Coronary artery (tissue), 2 donors: ENCODE measurements at regions not wholly inside any gene's neighbourhood (a gene's known extent, or its start where the extent isn't known, plus 50 kb on each side); places are given as distances from the start of the nearest gene placed in this dataset.

ENCODE experiments used
- DNase-seq: peaks from one replicate; pipeline ENCODE4 v3.0.0-alpha.2; 2017; ENCODE audit warnings: low spot score
- H3K27ac ChIP-seq, 2 donors: fragments of 200-600 bp; sonication (generic); one replicate each; pipeline ENCODE4 v1.5.1; 2016 to 2019
- H3K4me3 ChIP-seq: fragments of 200-600 bp; sonication (generic); 2 replicates; pipeline ENCODE4 v1.5.1; 2016; ENCODE audit warnings: mild to moderate bottlenecking, moderate library complexity
- TF ChIP-seq, protein P1 (sequence below): fragments of 200-600 bp; sonication (generic); IDR thresholded peaks from one replicate; pipeline ENCODE4 v1.5.1; 2019; ENCODE audit warnings: antibody characterized with exemption

- DNase-seq: no peak
- no peak overlapping the region for H3K4me3 ChIP-seq
- no peak overlapping the region for H3K27ac ChIP-seq
- TF ChIP-seq, protein P1, sequence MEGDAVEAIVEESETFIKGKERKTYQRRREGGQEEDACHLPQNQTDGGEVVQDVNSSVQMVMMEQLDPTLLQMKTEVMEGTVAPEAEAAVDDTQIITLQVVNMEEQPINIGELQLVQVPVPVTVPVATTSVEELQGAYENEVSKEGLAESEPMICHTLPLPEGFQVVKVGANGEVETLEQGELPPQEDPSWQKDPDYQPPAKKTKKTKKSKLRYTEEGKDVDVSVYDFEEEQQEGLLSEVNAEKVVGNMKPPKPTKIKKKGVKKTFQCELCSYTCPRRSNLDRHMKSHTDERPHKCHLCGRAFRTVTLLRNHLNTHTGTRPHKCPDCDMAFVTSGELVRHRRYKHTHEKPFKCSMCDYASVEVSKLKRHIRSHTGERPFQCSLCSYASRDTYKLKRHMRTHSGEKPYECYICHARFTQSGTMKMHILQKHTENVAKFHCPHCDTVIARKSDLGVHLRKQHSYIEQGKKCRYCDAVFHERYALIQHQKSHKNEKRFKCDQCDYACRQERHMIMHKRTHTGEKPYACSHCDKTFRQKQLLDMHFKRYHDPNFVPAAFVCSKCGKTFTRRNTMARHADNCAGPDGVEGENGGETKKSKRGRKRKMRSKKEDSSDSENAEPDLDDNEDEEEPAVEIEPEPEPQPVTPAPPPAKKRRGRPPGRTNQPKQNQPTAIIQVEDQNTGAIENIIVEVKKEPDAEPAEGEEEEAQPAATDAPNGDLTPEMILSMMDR: no peak
Observed at GRCh38 chr14:87142551-87143211, 850.3 kb downstream of the GALC start.

DNA sequence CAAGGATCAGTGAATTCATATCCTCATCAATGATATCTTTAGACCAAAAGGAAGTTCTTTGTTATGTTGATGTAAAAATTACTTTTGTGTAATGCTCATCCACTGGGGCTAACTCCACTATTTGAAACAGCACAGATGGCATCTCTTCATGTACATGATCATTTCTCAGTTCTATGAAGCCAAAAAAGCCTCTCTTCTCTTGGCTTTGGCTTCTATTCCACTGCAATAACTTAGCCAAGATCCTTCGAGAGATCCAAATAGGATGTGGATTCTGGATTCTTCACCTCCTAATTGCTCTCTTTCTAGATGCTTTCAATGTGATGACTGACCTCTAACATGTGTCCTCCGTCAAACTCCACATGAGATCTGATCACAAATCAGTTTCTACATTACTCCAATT, 851.2 kb downstream of the GALC start:
- no peak for DNase-seq
- TF ChIP-seq, protein P1: no peak
- Histone ChIP-seq H3K4me3 (no peak overlapping the region), H3K27ac (no peak overlapping the region)

- no peak for DNase-seq
- TF ChIP-seq, protein P1: no peak
- Histone ChIP-seq H3K4me3 (no peak overlapping the region), H3K27ac (no peak overlapping the region)
Observed at GRCh38 chr14:87139299-87139698, 853.7 kb downstream of the GALC start.

DNA sequence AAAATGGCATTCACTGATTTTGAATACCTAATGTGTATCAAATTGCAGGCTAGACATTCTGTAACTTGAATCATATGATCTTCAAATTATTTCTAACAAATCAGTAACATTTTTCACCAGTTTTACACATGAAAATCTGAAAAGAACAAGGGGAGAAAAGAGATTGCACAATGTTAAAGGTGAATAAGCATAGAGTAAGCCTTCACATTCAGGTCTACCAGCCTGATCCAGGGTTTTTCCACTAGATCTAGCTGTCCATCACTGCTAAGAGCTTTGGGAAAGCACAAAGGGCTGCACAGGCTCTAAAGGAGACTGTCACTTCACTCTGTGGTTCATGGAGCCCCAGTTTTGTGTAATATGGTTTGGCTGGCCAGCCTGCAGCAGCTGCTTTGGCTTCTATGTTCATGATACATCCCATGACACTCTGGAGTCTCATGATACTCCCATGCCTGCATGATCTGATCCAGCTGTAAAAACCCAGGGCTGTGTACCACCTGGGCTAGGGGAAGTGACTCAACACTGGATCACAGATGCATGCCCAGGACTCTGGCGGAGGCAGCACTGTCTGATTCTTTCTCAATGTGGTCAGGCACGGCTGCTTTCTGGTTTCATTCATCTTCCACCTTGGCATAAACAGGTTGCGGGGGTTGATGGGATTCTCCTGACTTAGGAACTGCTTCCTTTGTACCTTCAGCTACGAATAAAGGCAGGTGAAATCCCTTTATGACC, 859.7 kb downstream of the GALC start:
- TF ChIP-seq, protein P1: no peak
- Histone ChIP-seq H3K4me3 (no peak overlapping the region), H3K27ac (no peak overlapping the region)
- no peak for DNase-seq

DNA sequence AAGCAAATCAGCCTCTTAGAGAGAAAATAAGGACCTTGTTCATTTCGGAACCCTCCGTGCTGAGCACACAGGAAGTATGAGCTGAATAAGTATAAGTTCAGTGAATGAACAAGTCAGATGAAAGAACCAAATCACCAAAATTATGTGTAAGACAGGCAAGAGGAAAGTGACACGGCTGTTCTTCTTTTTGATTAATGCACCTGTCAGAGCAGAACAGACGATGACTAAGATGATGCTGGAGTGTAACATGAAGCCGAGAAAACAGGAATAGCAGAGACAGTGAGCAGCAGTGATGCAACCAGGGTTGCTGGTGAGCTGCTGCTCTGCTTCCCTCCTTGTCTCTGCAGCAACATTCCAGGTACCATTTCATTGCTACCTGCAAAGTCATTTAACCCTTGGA, 861.1 kb downstream of the GALC start:
- Histone ChIP-seq H3K27ac (no peak overlapping the region), H3K4me3 (no peak overlapping the region)
- TF ChIP-seq, protein P1: no peak
- no peak for DNase-seq

DNA sequence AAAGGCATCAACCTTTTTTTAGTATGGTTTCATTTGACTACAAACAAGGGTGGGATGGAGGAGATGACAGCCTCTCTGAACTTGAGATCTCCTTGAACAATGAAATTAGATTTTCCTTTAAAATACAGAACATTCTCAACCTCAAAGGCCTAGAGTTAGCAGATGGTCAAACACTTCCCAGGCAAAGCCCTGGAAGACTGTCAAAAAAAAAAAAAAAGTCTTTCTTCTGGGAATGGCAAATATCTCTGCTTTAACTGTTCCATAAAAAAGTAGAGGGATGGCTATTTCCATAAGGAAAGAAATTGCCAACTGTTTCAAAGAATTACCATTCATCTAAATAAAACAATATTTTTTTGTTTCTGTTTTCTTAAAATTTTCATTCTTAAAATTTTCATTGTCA, 870.8 kb downstream of the GALC start:
- Histone ChIP-seq H3K27ac (no peak overlapping the region), H3K4me3 (no peak overlapping the region)
- TF ChIP-seq, protein P1: no peak
- DNase-seq: no peak

GRCh38 chr14:87121716-87122115, 871.3 kb downstream of the GALC start:
- Histone ChIP-seq H3K4me3 (no peak overlapping the region), H3K27ac (no peak overlapping the region)
- no peak for DNase-seq
- TF ChIP-seq, protein P1: no peak
